ENCODE measurements at regions not wholly inside any gene's neighbourhood (a gene's known extent, or its start where the extent isn't known, plus 50 kb on each side); places are given as distances from the start of the nearest gene placed in this dataset.
A peak's percentile ranks its signal among the peaks of the same experiment; 100 is the strongest.

DNA sequence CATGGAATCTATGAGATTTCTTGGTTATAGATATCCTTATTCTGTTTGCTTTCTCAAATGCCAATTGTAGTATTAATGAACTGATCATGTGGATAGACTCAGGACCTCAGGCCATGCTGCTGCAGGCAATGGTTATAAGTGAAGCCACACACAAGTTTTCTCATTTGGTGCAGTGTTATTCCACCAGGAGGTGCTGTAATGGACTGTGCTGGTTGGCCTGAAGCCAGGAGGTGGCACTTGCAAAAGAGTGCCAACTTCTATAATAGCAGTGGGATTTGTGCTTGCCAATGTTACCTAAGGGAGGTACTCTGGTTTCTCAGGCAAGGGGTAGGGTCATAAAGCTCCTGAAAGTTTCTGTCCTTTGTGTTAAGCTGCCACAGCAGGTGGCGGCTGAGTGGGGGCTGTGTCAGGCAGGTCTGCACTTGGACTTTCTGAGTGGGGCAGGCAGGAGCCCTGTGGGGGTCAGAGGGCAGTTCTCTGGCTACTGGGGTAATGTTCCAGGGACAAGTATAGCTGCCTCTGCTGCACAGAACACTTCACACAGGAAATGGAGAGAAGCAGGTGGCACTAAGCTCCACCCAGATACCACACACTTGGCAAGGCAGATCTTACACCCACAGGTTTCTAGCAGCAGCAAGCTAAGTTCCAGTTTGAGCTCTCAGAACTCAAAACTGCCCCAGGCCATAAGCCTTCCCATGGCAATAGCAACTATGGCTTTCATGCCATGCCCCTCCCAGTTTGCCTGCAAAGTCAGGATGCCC, 352.6 kb upstream of the CWC22 start:
- in situ Hi-C loops (cut with HindIII; ENCODE audit: low pct_ligation_motif_present, low sequenced_read_pairs): no loop called here
- DNase-seq: no peak
- Histone ChIP-seq H3K4me3 (ENCODE audit: low read depth, low read length) (no peak overlapping the region), H3K27ac (no peak overlapping the region), H3K36me3 (replicated peaks) (no peaks in the 10 kb centered on the region), H3K27me3 (replicated peaks) (no peaks in the 10 kb centered on the region)
- TF ChIP-seq, protein P1, sequence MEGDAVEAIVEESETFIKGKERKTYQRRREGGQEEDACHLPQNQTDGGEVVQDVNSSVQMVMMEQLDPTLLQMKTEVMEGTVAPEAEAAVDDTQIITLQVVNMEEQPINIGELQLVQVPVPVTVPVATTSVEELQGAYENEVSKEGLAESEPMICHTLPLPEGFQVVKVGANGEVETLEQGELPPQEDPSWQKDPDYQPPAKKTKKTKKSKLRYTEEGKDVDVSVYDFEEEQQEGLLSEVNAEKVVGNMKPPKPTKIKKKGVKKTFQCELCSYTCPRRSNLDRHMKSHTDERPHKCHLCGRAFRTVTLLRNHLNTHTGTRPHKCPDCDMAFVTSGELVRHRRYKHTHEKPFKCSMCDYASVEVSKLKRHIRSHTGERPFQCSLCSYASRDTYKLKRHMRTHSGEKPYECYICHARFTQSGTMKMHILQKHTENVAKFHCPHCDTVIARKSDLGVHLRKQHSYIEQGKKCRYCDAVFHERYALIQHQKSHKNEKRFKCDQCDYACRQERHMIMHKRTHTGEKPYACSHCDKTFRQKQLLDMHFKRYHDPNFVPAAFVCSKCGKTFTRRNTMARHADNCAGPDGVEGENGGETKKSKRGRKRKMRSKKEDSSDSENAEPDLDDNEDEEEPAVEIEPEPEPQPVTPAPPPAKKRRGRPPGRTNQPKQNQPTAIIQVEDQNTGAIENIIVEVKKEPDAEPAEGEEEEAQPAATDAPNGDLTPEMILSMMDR (IDR thresholded peaks at IDR 0.05; ENCODE audit: low read depth, low read length, missing control alignments): no peak

DNA sequence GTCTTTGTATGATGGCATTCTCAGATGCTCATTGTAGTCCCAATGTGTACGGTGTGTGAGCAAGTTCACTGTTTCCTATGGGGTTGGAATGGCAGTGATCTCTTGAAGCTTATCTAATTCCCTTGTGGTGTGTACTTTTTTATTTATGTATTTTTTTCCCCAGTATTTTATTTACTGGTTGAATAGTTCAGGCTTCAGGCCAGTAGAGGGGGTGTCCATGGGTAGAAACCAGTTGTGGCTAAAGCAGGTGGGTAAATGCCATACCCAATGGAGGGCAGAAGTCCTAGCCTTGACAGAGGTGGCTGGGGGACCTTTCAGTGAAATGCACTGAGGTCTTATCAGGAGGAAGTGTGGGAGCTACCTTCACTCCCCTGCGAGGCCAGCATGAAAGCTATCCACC, 351.4 kb upstream of the CWC22 start:
- Histone ChIP-seq H3K27ac (no peak overlapping the region), H3K27me3 (replicated peaks) (no peaks in the 10 kb centered on the region), H3K4me3 (ENCODE audit: low read depth, low read length) (no peak overlapping the region), H3K36me3 (replicated peaks) (no peaks in the 10 kb centered on the region)
- in situ Hi-C loops (cut with HindIII; ENCODE audit: low pct_ligation_motif_present, low sequenced_read_pairs): no loop called here
- no peak for DNase-seq
- TF ChIP-seq, protein P1 (IDR thresholded peaks at IDR 0.05; ENCODE audit: low read depth, low read length, missing control alignments): peak; percentile 16

DNA sequence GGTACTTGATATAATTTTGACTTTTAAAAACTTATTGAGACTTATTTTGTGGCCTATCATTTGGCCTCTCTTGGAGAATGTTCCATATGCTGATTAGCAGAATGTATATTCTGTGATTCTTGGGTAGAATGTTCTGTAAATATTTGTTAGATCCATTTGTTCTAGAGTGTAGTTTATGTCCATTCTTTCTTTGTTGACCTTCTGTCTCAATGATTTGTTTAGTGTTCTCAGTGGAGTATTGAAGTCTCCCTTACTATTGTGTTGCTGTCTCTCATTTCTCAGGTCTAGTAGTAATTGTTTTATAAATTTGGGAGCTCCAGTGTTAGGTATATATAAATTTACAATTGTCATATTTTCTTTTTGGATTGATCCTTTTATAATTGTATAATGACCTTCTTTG, 349.6 kb upstream of the CWC22 start:
- in situ Hi-C loops (cut with HindIII; ENCODE audit: low pct_ligation_motif_present, low sequenced_read_pairs): no loop called here
- DNase-seq: no peak
- Histone ChIP-seq H3K4me3 (ENCODE audit: low read depth, low read length) (no peak overlapping the region), H3K36me3 (replicated peaks) (no peaks in the 10 kb centered on the region), H3K27me3 (replicated peaks) (no peaks in the 10 kb centered on the region), H3K27ac (no peak overlapping the region)
- TF ChIP-seq, protein P1 (IDR thresholded peaks at IDR 0.05; ENCODE audit: low read depth, low read length, missing control alignments): no peak

DNA sequence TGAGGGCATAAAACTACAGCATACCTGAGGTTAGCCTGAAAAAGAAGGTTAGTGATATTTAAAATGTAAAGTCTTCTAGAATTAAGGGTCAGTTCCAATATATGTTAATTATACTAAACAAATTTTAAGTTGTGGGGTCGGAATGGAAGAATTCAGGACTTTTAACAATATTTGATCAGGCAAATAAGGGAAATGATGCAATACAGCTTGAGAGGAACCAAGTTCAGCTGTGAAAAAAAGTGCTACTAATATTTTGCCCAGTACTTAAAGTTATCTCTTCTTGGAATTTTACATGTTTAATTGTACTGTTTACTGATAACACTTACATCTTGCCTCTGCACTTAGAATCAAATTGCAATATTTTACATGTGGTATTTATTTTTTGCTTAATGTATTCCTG, 345.5 kb upstream of the CWC22 start:
- DNase-seq: no peak
- Histone ChIP-seq H3K4me3 (ENCODE audit: low read depth, low read length) (no peak overlapping the region), H3K36me3 (replicated peaks) (no peaks in the 10 kb centered on the region), H3K27ac (no peak overlapping the region), H3K27me3 (replicated peaks) (no peaks in the 10 kb centered on the region)
- in situ Hi-C loops (cut with HindIII; ENCODE audit: low pct_ligation_motif_present, low sequenced_read_pairs): no loop called here
- TF ChIP-seq, protein P1 (IDR thresholded peaks at IDR 0.05; ENCODE audit: low read depth, low read length, missing control alignments): no peak

DNA sequence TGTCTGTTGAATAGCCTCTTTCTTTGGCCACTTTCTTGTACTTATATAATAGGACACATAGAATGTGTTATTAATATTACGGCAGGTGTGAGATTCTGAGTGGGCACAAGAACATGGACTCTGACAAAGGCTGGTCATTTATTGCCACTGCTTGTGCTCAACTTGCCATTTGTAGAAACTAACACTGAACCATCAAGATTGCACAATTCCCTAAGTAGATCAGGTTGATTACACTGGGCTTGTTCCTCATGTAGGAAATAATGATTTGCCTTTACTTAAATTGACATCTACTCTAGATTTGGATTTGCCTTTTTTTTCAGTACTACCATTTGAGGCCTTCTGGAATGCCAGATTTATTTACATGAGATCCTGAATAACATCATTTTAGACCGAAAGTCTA, 342.7 kb upstream of the CWC22 start:
- Histone ChIP-seq H3K36me3 (replicated peaks) (no peaks in the 10 kb centered on the region), H3K27me3 (replicated peaks) (no peaks in the 10 kb centered on the region), H3K27ac (no peak overlapping the region), H3K4me3 (ENCODE audit: low read depth, low read length) (no peak overlapping the region)
- DNase-seq: no peak
- TF ChIP-seq, protein P1 (IDR thresholded peaks at IDR 0.05; ENCODE audit: low read depth, low read length, missing control alignments): no peak
- in situ Hi-C loops (cut with HindIII; ENCODE audit: low pct_ligation_motif_present, low sequenced_read_pairs): no loop called here

All from brain microvascular endothelial cell (primary cell).